CD4-positive, alpha-beta memory T cell (primary cell): ENCODE measurements at regions not wholly inside any gene's neighbourhood (a gene's known extent, or its start where the extent isn't known, plus 50 kb on each side); places are given as distances from the start of the nearest gene placed in this dataset.

ENCODE experiments used
- CTCF ChIA-PET: fragments of 350-600 bp; sonication (Branson Sonifier 250); formaldehyde crosslinking; loops from one replicate; lab custom pipeline; 2021; ENCODE audit warnings: inconsistent platforms; ENCODE audit not compliant: partially characterized antibody; lab: Charles Lee
- POLR2A ChIA-PET: fragments of 350-600 bp; sonication (Branson Sonifier 250); formaldehyde crosslinking; loops from one replicate; lab custom pipeline; 2021; ENCODE audit not compliant: partially characterized antibody; lab: Charles Lee
- DNase-seq, 5 donors: peaks; one replicate each; pipeline versions ENCODE4 v3.0.0 to v3.0.0-alpha.2; 2020 to 2022; ENCODE audit warnings: mixed read lengths in 1 of 5
- H3K27ac ChIP-seq: one replicate; pipeline ENCODE4 v1.7.0; 2013; ENCODE audit warnings: low read depth, low read length
- H3K27me3 ChIP-seq: 2 replicates; pipeline ENCODE4 v1.7.0; 2013; ENCODE audit warnings: mild to moderate bottlenecking, low read length, moderate library complexity; ENCODE audit not compliant: insufficient read depth
- H3K36me3 ChIP-seq: 2 replicates; pipeline ENCODE4 v1.7.0; 2013; ENCODE audit warnings: mild to moderate bottlenecking, low read length, moderate library complexity; ENCODE audit not compliant: insufficient read depth
- H3K4me1 ChIP-seq: 2 replicates; pipeline ENCODE4 v1.7.0; 2013; ENCODE audit warnings: mild to moderate bottlenecking, low read length, moderate library complexity; ENCODE audit not compliant: insufficient read depth
- H3K4me3 ChIP-seq, 2 donors: one replicate each; pipeline ENCODE4 v1.7.0; 2013; ENCODE audit warnings: low read length in 2 of 2, mild to moderate bottlenecking in 1 of 2
- H3K9me3 ChIP-seq, 2 donors: one replicate each; pipeline ENCODE4 v1.7.0; 2013; ENCODE audit warnings: low read length in 2 of 2, control low read depth in 1 of 2; ENCODE audit not compliant: control insufficient read depth in 1 of 2
- H3K27ac Mint-ChIP-seq, 7 donors: one replicate each; pipeline ENCODE4 v1.8.0; 2020 to 2021; ENCODE audit warnings: mixed read lengths in 7 of 7, mild to moderate bottlenecking in 6 of 7, inconsistent platforms in 3 of 7, moderate library complexity in 3 of 7
- H3K27me3 Mint-ChIP-seq, 2 donors: one replicate each; pipeline ENCODE4 v1.8.0; 2020 to 2021; ENCODE audit warnings: mixed read lengths in 2 of 2
- H3K36me3 Mint-ChIP-seq, 2 donors: one replicate each; pipeline ENCODE4 v1.8.0; 2020 to 2021; ENCODE audit warnings: mixed read lengths in 2 of 2, inconsistent platforms in 1 of 2, mild to moderate bottlenecking in 1 of 2
- H3K4me1 Mint-ChIP-seq, 4 donors: one replicate each; pipeline ENCODE4 v1.8.0; 2020 to 2021; ENCODE audit warnings: mixed read lengths in 4 of 4, mild to moderate bottlenecking in 1 of 4
- H3K4me3 Mint-ChIP-seq, 8 donors: one replicate each; pipeline ENCODE4 v1.8.0; 2020 to 2021; ENCODE audit warnings: mixed read lengths in 8 of 8, mild to moderate bottlenecking in 7 of 8, moderate library complexity in 6 of 8, inconsistent platforms in 3 of 8
- H3K9me3 Mint-ChIP-seq, 8 donors: one replicate each; pipeline ENCODE4 v1.8.0; 2020 to 2021; ENCODE audit warnings: mixed read lengths in 8 of 8, mild to moderate bottlenecking in 5 of 8, inconsistent platforms in 3 of 8, moderate library complexity in 1 of 8
- intact Hi-C: fragments of 100-400 bp; cut with micrococcal nuclease; formaldehyde crosslinking; loops from one replicate; pipeline ENCODE4 v1.15.1; 2023

- Mint-ChIP-seq H3K4me3 (no peak overlapping the region), H3K36me3 (no peaks in the 10 kb centered on the region), H3K27ac (no peak overlapping the region), H3K4me1 (no peaks in the 10 kb centered on the region), H3K27me3 (no peaks in the 10 kb centered on the region), H3K9me3 (peaks cover 0 to 10% (median 2%) of the 10 kb centered on the region in 8 donors)
- no peaks in the 10 kb centered on the region for H3K27me3 ChIP-seq
- H3K4me1 ChIP-seq = no peaks in the 10 kb centered on the region
- H3K27ac ChIP-seq = no peak overlapping the region
- no peak for DNase-seq
- no peak overlapping the region for H3K4me3 ChIP-seq
- no peaks in the 10 kb centered on the region for H3K9me3 ChIP-seq
- ChIA-PET POLR2A (no interaction called here), CTCF (no interaction called here)
- no peaks in the 10 kb centered on the region for H3K36me3 ChIP-seq
- intact Hi-C loops = no loop called here
These were observed 2023.0 kb upstream of the AGA start for GRCh38 chr4:179465131-179465797.

- no peak overlapping the region for H3K4me3 ChIP-seq
- no peaks in the 10 kb centered on the region for H3K27me3 ChIP-seq
- DNase-seq = no peak
- H3K36me3 ChIP-seq = no peaks in the 10 kb centered on the region
- CTCF ChIA-PET = no interaction called here
- H3K27ac ChIP-seq = no peak overlapping the region
- Mint-ChIP-seq H3K4me3 (no peak overlapping the region), H3K27ac (no peak overlapping the region), H3K36me3 (no peaks in the 10 kb centered on the region), H3K27me3 (no peaks in the 10 kb centered on the region), H3K4me1 (no peaks in the 10 kb centered on the region), H3K9me3 (peaks cover 0 to 10% (median 1%) of the 10 kb centered on the region in 8 donors)
- H3K9me3 ChIP-seq = no peaks in the 10 kb centered on the region
- no peaks in the 10 kb centered on the region for H3K4me1 ChIP-seq
- POLR2A ChIA-PET = no interaction called here
- intact Hi-C loops = no loop called here
These were observed 2025.6 kb upstream of the AGA start for GRCh38 chr4:179467878-179468277.

DNA sequence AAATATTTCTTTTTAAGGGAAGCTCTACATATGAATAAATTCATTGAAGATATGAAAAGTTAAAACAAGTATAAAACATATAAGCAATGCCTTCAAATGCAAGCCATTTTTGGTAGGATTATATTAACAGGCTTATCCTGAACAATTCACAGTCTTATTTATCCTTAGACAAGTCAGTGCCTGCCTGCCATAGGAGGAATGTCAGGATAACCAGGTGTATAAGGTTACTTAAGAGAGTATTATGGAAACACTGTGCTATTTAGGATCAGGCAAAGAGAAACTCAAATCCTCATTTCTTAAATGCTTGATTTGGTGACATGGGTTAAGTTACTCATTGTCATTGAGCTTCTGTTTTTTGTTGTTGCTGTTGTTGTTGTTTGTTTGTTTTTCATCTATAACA lies 2029.9 kb upstream of the AGA start:
- no peaks in the 10 kb centered on the region for H3K4me1 ChIP-seq
- Mint-ChIP-seq H3K27ac (no peak overlapping the region), H3K36me3 (no peaks in the 10 kb centered on the region), H3K9me3 (peaks cover 0 to 10% (median 7%) of the 10 kb centered on the region in 8 donors), H3K27me3 (no peaks in the 10 kb centered on the region), H3K4me3 (no peak overlapping the region), H3K4me1 (no peaks in the 10 kb centered on the region)
- ChIA-PET POLR2A (no interaction called here), CTCF (no interaction called here)
- peaks cover 0 to 3% of the 10 kb centered on the region in 2 donors for H3K9me3 ChIP-seq
- no peaks in the 10 kb centered on the region for H3K36me3 ChIP-seq
- intact Hi-C loops = no loop called here
- no peak overlapping the region for H3K4me3 ChIP-seq
- no peak overlapping the region for H3K27ac ChIP-seq
- no peak for DNase-seq
- H3K27me3 ChIP-seq = no peaks in the 10 kb centered on the region

DNA sequence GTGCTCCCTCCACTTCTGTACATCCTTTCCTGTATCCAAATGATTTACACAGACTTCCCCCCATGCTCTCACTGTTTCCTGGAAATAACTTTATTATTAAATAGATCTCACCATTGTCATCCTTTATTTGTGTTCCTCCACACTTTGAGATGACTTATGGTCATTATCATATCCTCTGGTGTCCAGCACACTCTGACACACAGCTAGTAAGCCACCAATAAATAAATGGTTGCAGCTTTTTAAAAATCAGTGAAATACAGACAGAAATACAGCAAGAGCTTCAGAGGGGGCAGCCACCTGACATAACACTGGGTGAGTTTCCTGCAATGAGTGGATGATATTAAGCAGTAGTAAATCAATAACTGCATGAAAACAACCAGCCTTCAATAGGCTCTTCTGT lies 2036.4 kb upstream of the AGA start:
- CTCF ChIA-PET = no interaction called here
- H3K27ac Mint-ChIP-seq = no peak overlapping the region
- peaks cover 2 to 18% (median 9%) of the 10 kb centered on the region in 8 donors for H3K9me3 Mint-ChIP-seq
- H3K36me3 Mint-ChIP-seq = no peaks in the 10 kb centered on the region
- no peak overlapping the region for H3K4me3 Mint-ChIP-seq
- no peaks in the 10 kb centered on the region for H3K4me1 Mint-ChIP-seq
- intact Hi-C loops = no loop called here
- Histone ChIP-seq H3K4me1 (no peaks in the 10 kb centered on the region), H3K27me3 (no peaks in the 10 kb centered on the region), H3K27ac (no peak overlapping the region), H3K9me3 (peaks cover 0 to 3% of the 10 kb centered on the region in 2 donors), H3K36me3 (no peaks in the 10 kb centered on the region), H3K4me3 (no peak overlapping the region)
- no peak for DNase-seq
- H3K27me3 Mint-ChIP-seq = no peaks in the 10 kb centered on the region
- POLR2A ChIA-PET = no interaction called here

- Mint-ChIP-seq H3K4me3 (no peak overlapping the region), H3K27ac (no peak overlapping the region), H3K9me3 (peaks cover 3 to 24% (median 10%) of the 10 kb centered on the region in 8 donors), H3K36me3 (no peaks in the 10 kb centered on the region), H3K27me3 (no peaks in the 10 kb centered on the region), H3K4me1 (no peaks in the 10 kb centered on the region)
- ChIA-PET POLR2A (no interaction called here), CTCF (no interaction called here)
- Histone ChIP-seq H3K9me3 (peaks cover 0 to 5% of the 10 kb centered on the region in 2 donors), H3K4me3 (no peak overlapping the region), H3K27ac (no peak overlapping the region), H3K36me3 (no peaks in the 10 kb centered on the region), H3K4me1 (no peaks in the 10 kb centered on the region), H3K27me3 (no peaks in the 10 kb centered on the region)
- intact Hi-C loops = no loop called here
- no peak for DNase-seq
These were observed 2043.5 kb upstream of the AGA start for GRCh38 chr4:179485781-179486180.

DNA sequence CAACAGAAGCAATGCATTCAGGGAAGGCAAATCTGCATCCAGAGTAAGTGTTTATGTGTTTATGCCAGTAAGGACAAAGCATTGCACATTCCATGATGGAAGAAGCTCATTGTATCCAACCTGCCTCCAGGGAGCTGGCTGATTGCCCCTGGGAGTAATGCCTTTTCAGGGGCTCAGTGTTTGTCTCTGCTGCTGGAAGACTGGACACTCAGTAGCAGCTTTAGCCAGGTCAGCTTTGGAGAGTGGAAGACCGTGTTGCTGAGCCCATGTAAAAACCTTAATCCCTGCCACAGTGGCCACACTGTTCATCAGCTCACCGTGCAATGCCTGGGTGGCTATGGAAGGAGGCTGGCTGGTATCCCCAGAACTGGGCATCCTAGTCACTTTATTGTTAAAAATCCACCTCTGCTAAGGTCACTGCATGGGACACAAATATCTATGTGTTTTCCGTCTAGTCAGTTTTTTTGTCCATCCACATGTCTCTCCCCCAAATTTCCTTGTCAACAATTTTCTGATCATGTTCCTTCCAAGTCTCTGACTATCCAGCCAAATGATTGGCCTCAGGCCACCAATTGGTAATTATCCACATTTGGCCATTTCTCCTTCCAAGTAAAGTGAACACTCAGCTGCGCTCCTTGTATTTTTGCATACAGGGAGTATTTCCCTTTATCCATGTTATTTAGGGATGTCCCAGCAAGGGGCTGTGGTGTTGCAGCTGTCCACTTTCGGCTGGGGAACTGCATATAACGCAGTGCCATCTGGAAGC lies 2044.5 kb upstream of the AGA start:
- Histone ChIP-seq H3K27ac (no peak overlapping the region), H3K4me3 (no peak overlapping the region), H3K9me3 (peaks cover 0 to 5% of the 10 kb centered on the region in 2 donors), H3K27me3 (no peaks in the 10 kb centered on the region), H3K4me1 (no peaks in the 10 kb centered on the region), H3K36me3 (no peaks in the 10 kb centered on the region)
- Mint-ChIP-seq H3K36me3 (no peaks in the 10 kb centered on the region), H3K4me3 (no peak overlapping the region), H3K9me3 (peaks cover 3 to 17% (median 10%) of the 10 kb centered on the region in 8 donors), H3K27ac (no peak overlapping the region), H3K27me3 (no peaks in the 10 kb centered on the region), H3K4me1 (no peaks in the 10 kb centered on the region)
- CTCF ChIA-PET = no interaction called here
- no peak for DNase-seq
- intact Hi-C loops = no loop called here
- POLR2A ChIA-PET = no interaction called here

DNA sequence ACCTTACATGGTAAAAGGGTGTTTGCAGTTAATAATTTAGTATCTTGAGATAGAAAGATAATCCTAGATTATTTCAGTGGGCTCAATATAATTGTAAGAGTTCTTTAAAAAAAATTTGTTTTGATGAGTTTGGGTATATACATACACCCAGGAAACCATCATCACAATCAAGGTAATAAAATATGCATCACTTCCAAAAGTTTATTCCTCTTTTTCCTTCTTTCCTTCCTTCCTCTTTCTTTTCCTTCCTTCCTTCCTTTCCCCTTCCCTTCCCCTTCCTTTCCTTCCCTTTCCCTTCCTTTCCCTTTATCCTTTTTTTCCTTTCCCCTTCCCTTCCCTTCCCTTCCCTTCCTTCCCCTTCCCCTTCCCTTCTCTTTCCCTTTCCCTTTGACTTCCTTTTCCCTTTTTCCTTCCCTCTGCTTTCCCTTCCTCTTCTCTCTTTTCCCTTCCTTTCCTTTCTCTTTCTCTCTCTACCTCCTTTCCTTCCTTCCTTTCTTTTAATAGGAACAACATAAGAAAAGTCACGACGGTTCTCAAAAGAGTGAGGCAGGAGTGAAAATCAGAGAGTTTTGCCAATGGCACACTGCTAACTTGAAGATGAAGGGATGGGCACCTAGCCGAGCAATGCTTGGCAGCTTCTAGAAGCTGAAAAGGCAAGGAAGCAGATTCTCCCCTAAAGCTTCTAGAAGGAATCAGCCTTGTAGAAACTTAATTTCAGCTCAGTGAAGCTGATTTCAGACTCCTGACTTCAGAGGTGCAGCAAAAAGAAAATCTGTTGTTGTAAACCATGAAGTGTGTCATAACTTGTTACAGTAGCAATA lies 2050.2 kb upstream of the AGA start:
- no peaks in the 10 kb centered on the region for H3K27me3 Mint-ChIP-seq
- CTCF ChIA-PET = no interaction called here
- peaks cover 0 to 14% (median 8%) of the 10 kb centered on the region in 8 donors for H3K9me3 Mint-ChIP-seq
- no peak overlapping the region for H3K4me3 ChIP-seq
- no peaks in the 10 kb centered on the region for H3K27me3 ChIP-seq
- no peak for DNase-seq
- no peaks in the 10 kb centered on the region for H3K4me1 Mint-ChIP-seq
- peaks cover 0 to 5% of the 10 kb centered on the region in 2 donors for H3K9me3 ChIP-seq
- intact Hi-C loops = no loop called here
- H3K4me3 Mint-ChIP-seq = no peak overlapping the region
- no peaks in the 10 kb centered on the region for H3K36me3 ChIP-seq
- no peak overlapping the region for H3K27ac Mint-ChIP-seq
- H3K4me1 ChIP-seq = no peaks in the 10 kb centered on the region
- H3K36me3 Mint-ChIP-seq = no peaks in the 10 kb centered on the region
- no peak overlapping the region for H3K27ac ChIP-seq
- POLR2A ChIA-PET = no interaction called here
